ENCODE measurements at regions not wholly inside any gene's neighbourhood (a gene's known extent, or its start where the extent isn't known, plus 50 kb on each side); places are given as distances from the start of the nearest gene placed in this dataset.

DNA sequence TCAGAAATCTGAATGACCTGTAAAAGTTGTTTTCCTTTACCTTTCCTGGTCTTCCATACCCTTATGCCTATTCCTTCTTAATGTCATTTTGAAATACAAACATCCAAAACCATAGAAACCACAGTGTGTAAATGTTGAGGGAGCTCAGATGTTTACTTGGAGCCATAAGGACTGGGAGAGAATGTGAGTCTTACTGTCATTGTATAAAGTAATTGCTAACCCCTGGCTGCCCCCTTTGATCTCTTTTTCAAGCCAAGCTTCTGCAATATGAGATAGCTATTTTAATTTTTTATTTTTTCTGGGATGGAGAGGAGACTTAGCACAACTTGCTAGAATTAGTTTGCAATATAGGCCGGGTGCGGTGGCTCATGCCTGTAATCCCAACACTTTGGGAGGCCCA is 124.4 kb upstream of the AKIRIN2 start:
- H3K27ac ChIP-seq = no peak overlapping the region
- TF ChIP-seq CTCF (IDR thresholded peaks at IDR 0.05) = no peak
- H3K9me3 ChIP-seq = no peaks in the 10 kb centered on the region

DNA sequence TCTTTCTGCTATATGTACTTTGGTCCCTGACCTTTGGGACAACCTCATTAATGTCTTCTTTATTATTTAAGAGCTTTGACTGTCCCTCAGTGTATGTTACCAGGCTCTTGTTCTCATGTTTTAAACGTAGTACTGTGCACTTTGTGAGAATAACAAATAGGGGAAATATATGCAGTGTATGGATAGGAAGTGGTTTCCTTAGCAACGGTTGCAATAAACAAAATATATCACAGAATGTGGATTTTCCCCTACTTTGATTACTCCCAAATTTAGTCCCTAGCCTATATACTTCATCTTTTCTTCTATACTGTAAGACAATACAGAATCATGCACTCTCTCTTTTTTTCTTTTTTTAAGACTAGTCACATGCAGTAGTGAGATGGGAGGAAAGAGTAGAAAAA is 123.8 kb upstream of the AKIRIN2 start:
- Histone ChIP-seq H3K36me3 (no peaks in the 10 kb centered on the region), H3K4me3 (ENCODE audit: low read depth in 1 of 2, low read length in 1 of 2) (no peak overlapping the region), H3K27ac (no peak overlapping the region)

More for the DNA sequence above, 124.4 kb upstream of the AKIRIN2 start:
- no peak overlapping the region for H3K4me3 ChIP-seq (ENCODE audit: low read depth in 1 of 2, low read length in 1 of 2)
- H3K27me3 ChIP-seq = no peaks in the 10 kb centered on the region
- no peaks in the 10 kb centered on the region for H3K36me3 ChIP-seq
- H3K4me1 ChIP-seq (ENCODE audit: control insufficient read depth in 1 of 2, insufficient read depth in 1 of 2, low read depth in 1 of 2, low read length in 1 of 2) = peaks cover 16% of the 10 kb centered on the region in 2 experiments

DNA sequence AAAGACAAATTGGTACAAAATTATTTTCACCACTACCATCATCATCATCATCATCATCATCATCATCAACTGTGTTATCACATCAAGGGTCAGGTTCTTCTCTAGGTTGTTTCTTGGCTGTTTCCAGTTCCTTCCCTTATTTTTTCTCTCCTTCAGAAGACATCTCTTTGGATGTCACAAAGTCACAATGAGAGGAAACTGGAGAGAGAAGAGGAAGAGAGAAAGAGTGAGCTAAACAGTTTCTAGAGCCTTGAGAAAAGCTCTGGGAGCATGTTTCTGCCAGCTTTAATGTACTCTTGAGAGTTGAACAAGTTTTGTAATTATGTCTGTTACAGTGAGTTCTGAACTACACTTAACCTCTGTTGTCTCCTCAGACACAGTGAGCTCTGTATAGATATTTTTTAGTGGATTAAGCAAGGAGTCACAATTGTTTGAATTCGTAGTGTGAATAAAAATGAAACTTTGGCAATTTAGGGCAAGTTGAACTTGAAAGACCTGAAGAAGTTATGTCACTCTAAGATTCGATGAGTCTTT is 123.0 kb upstream of the AKIRIN2 start:
- no peak overlapping the region for H3K27ac ChIP-seq
- no peaks in the 10 kb centered on the region for H3K27me3 ChIP-seq
- no peaks in the 10 kb centered on the region for H3K36me3 ChIP-seq
- H3K4me1 ChIP-seq (ENCODE audit: control insufficient read depth in 1 of 2, insufficient read depth in 1 of 2, low read depth in 1 of 2, low read length in 1 of 2) = peaks cover 8 to 10% of the 10 kb centered on the region in 2 experiments
- H3K9me3 ChIP-seq = no peaks in the 10 kb centered on the region
- TF ChIP-seq CTCF (IDR thresholded peaks at IDR 0.05) = no peak
- no peak overlapping the region for H3K4me3 ChIP-seq (ENCODE audit: low read depth in 1 of 2, low read length in 1 of 2)

More for the DNA sequence above, 123.8 kb upstream of the AKIRIN2 start:
- Histone ChIP-seq H3K27me3 (no peaks in the 10 kb centered on the region), H3K4me1 (ENCODE audit: control insufficient read depth in 1 of 2, insufficient read depth in 1 of 2, low read depth in 1 of 2, low read length in 1 of 2) (peaks cover 10 to 11% of the 10 kb centered on the region in 2 experiments), H3K9me3 (no peaks in the 10 kb centered on the region)
- TF ChIP-seq CTCF (IDR thresholded peaks at IDR 0.05) = no peak

DNA sequence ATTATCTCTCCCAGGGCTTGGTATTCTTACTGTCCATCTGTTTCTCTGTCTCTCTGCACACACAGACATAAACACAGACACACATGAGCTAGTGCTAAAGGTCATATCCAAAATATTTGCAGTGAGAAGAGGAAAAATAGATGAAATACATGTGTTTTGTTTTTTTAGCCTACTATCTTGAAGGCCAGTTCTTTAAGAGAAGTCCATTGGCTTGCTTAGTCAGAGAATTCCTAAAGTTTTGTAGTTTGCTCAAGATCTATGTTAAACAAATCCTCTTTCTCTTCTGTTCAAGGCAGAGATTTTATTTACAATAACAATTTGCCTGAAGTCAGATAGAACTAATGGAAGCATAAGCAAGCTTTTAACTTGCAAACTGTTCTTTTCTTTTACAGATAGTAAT is 120.0 kb upstream of the AKIRIN2 start:
- no peak overlapping the region for H3K4me3 ChIP-seq (ENCODE audit: low read depth in 1 of 2, low read length in 1 of 2)
- no peaks in the 10 kb centered on the region for H3K9me3 ChIP-seq
- peaks cover 0 to 3% of the 10 kb centered on the region in 2 experiments for H3K4me1 ChIP-seq (ENCODE audit: control insufficient read depth in 1 of 2, insufficient read depth in 1 of 2, low read depth in 1 of 2, low read length in 1 of 2)
- no peaks in the 10 kb centered on the region for H3K36me3 ChIP-seq
- H3K27ac ChIP-seq = no peak overlapping the region
- no peaks in the 10 kb centered on the region for H3K27me3 ChIP-seq
- no peak for TF ChIP-seq CTCF (IDR thresholded peaks at IDR 0.05)

DNA sequence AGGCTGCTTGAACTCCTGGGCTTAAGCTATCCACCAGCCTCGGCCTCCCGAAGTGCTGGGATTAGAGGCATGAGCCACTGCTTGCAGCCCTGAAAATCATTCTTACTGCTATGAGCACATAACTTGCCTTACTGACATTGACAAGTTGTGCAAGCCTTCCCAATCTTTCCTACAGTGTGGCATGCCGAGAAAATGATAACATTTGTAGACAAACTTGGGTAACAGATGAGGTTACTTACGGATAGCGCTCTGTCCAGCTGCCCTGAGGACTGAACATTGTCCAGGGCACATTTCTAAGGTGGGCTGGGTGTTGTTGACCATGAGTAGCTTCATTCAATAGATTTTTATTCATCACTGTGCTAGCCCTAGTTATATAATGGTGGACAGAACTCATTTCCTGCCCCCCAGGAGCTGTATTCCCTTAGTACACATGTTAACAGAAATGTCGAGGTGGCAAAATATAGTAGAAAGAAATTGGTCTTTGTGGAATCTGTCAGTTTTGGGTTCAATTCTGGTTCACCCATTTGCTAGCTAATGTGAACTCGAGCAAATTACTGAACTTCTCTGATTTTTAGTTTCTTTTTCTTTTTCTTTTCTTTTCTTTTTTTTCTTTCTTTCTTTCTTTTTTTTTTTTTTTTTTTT is 118.4 kb upstream of the AKIRIN2 start:
- TF ChIP-seq CTCF (IDR thresholded peaks at IDR 0.05) = no peak
- Histone ChIP-seq H3K4me3 (ENCODE audit: low read depth in 1 of 2, low read length in 1 of 2) (no peak overlapping the region), H3K27me3 (no peaks in the 10 kb centered on the region), H3K4me1 (ENCODE audit: control insufficient read depth in 1 of 2, insufficient read depth in 1 of 2, low read depth in 1 of 2, low read length in 1 of 2) (no peaks in the 10 kb centered on the region), H3K27ac (no peak overlapping the region), H3K36me3 (no peaks in the 10 kb centered on the region), H3K9me3 (no peaks in the 10 kb centered on the region)
